ENCODE measurements at regions not wholly inside any gene's neighbourhood (a gene's known extent, or its start where the extent isn't known, plus 50 kb on each side); places are given as distances from the start of the nearest gene placed in this dataset.
"Not testable (repeated sequence)": the region's sequence is repeated elsewhere in the genome, so short reads cannot be mapped to it uniquely, and the experiment has no call there.

- DNase-seq (ENCODE audit: low read depth in 2 of 2): no peak
These were observed 316.2 kb upstream of the NOX3 start for GRCh38 chr6:155771822-155772221.

DNA sequence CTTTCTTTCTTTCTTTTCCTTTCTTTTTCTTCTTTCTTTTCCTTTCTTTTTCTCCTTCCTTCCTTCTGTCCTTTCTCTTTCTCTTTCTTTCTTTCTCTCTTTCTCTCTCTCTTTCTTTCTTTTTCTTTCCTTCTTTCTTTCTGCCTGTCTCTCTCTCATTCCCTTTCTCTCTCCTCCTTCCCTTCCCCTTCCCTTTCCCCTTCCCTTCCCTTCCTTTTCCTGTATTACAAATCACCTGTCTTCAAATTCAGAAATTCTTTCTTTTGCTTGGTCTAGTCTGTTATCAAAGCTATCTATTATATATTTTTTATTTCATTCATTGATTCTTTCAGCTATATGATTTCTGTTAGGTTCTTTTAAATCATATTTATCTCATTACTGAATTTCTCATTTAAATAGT is 315.2 kb upstream of the NOX3 start:
- DNase-seq (ENCODE audit: low read depth in 2 of 2): no peak

- DNase-seq (ENCODE audit: low read depth in 2 of 2): no peak
These were observed 314.7 kb upstream of the NOX3 start for GRCh38 chr6:155770313-155770712.

GRCh38 chr6:155765275-155766194 is 309.9 kb upstream of the NOX3 start:
- DNase-seq (ENCODE audit: low read depth in 2 of 2): no peak

GRCh38 chr6:155762649-155763048 is 307.0 kb upstream of the NOX3 start:
- DNase-seq (ENCODE audit: low read depth in 2 of 2): no peak

DNA sequence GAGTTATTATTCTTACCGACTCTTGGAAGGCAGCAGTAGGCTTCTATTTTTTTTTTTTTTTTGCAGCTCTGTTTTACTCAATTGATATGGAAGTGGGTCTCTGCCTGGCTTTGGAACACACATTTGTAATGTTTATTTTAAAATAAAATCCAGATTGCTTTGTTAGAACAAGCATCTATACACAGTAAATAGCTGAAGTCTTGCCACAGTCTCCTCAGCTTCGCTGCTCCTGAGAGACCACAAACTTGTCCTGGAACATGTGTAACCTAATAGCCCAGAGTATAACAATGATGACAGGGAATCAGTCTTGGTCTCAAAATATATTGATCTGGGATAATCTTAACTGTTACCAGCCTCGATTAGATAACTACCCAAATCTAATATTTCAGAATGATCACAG is 299.8 kb upstream of the NOX3 start:
- no peak for DNase-seq (ENCODE audit: low read depth in 2 of 2)

- not testable (repeated sequence) for DNase-seq (ENCODE audit: low read depth in 2 of 2)
These were observed 293.1 kb upstream of the NOX3 start for GRCh38 chr6:155748778-155749177.

DNA sequence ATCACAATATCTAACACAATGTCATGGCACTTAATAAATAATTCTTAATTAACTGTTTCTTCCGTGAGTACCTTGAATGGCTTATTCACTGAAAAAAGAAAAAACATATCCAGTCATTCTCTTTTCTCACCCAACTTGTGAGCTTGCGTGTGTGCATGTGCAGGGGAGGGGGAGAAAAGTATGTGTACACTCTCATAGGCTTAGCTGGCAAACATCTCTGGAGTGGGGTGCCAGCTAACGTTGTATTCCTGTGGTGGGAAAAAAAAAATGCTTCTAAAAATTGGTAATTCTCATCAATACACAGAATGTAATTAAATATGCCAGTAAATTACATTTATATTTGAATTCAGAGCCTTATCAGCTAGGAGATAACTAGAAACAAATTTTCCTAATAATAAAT is 291.9 kb upstream of the NOX3 start:
- DNase-seq (ENCODE audit: low read depth in 2 of 2): no peak

DNA sequence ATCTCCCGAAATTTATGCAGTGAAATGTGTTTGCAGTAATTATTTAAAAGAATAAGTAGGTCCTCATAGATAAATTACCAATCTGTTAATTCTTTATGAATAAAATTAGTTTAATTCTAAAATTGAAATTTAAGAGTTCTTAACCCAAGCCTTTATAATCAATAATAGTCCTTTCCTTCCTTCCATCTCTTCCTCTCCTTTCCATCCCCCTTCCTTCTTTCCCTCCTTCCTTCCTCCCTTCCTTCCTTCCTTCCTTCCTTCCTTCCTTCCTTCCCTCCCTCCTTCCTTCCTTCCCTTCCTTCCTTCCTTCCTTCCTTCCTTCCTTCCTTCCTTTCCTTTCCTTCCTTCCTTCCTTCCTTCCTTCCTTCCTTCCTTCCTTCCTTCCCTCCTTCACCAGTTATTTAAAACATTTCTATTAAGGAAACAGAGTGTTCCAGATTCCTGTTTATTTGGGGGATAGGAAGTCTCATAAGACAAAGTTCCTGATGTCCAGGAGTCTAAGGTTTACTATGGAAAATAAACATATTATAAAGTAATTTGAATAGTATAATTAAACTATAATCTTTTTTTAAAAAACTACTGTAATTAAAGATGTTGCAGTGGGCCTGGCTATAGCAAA is 285.3 kb upstream of the NOX3 start:
- no peak for DNase-seq (ENCODE audit: low read depth in 2 of 2)

DNA sequence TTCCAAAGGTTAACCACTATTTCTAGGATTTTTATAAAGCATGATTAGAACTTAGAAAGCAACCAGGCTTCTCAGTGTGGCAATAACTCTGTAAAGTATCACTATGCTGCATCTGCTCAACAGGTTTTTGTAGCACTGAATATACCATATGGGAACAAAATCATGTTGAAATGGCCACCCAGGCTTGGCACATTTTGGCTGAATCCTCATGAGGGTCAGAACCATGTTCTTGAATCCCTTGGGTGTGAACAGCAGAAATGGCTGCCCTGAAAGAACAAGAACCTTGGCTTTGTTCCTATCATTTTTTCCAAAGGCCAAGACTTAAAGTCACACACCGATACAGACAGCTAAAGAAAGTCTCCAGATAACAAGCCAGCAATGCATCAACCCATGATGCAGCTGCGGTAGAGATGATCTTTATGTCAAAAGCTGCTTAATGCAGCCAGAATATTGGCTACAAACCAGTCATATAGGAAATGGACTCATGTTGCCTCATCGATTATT is 283.0 kb upstream of the NOX3 start:
- DNase-seq (ENCODE audit: low read depth in 2 of 2): no peak

DNA sequence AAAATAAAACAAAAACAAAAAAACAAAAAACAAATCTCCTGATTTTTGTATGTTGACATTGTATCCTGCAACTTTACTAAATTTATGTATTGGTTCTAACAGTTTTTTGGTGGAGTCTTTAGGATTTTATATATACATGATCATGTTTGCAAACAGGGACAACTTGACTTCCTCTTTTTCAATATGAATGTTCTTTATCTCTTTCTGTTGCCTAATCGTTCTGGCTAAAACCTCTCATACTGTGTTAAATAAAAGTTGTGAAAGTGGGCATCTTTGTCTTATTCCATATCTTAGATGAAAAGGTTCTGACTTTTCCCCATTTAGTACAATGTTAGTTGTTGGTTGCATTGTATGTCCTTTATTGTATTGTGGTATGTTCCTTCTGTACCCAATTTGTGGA is 261.7 kb upstream of the NOX3 start:
- DNase-seq (ENCODE audit: low read depth in 2 of 2): no peak

DNA sequence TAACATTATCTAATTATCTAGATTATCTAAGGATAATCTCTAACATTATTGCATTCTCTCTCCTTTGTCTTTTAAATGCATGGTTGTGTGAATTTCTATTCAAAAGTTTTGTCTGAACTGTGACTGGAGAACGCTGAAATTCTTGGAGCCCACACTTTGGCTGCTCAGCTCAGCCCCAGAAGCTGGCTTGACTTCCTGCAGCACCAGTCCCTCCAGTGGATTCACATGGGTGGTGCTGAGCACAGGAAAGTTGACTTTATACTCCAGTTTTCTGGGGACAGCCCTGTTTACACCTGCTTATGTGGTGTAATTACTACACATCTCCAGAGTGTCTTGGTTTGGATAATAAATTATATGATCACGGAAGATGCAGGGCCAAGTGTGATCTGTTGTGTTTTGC is 255.1 kb upstream of the NOX3 start:
- no peak for DNase-seq (ENCODE audit: low read depth in 2 of 2)

GRCh38 chr6:155709262-155709661 is 253.6 kb upstream of the NOX3 start:
- DNase-seq (ENCODE audit: low read depth in 2 of 2): no peak

DNA sequence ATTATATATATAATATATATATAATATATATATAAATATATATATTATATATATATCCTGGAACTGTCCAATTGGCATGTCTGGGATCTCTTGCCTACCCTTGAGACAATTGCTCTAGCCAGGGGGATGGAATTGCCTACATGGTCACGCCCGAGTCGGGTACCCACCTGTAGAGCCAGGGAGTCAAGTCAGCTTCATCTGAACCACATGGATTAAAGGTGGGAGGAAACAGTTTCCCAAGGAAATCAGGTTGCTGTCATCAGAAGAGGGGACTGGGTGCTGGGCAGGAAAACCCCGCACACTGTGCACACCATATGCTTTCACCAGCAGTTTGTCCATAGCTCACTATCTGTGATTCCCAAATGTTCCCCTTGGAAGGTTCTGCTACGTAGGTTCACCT is 252.5 kb upstream of the NOX3 start:
- DNase-seq (ENCODE audit: low read depth in 2 of 2): no peak

DNA sequence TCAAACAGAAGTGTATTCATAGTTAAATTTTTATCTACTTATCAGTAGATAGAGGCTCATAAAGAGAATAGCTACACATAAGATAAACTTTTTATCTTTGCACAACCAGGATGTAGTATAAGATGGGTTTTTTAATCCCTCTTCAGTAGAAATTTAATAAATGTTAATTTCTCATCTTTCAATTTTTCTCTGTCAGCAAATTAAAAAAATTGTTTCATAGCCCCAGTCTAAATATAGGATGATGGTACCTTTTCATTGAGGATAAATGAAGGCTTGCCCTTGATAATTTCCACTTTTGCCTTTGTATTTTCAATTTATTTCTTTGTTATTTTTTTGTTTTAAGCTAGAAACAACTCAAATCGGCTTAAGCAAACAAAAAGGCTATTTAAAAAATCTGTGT is 251.2 kb upstream of the NOX3 start:
- no peak for DNase-seq (ENCODE audit: low read depth in 2 of 2)

DNA sequence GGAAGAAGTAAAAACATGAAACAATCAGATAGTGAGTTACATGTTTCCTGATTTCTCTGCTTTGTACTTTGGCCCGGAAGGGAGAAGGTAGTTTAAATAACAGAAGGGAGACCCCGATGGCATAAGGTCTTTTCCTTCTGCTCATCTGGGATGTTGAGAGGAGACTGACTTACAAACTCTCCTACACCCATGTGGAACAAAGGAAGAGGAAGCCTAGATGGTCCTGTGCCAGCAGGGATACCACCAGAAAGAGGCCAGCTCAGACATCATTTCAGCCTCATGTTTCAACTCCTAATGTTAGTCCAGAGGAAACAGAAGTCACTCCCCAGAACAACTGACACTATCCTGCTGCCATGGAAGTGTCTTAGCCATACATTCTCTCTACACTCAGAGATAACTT is 250.7 kb upstream of the NOX3 start:
- DNase-seq (ENCODE audit: low read depth in 2 of 2): no peak

DNA sequence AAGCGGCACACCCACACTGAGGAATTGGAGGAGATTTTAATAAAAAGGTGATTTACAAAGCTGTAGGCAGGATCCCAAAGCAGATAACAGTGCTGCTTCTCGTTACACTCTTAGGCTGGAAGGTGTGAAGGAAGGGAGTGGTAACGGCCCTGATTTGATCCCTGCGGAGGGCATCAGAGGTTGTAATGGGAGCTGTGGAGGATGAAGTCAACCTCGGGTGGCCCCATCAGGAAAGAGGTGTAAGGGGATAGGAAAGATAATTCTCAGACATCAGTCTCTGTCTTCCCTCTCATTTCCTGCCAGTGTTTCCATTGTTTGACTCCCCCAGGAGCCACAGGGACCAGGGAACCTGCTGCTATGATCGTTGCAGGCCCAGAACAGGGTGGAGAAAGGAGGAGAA is 245.7 kb upstream of the NOX3 start:
- no peak for DNase-seq (ENCODE audit: low read depth in 2 of 2)

GRCh38 chr6:155695495-155695894 is 239.9 kb upstream of the NOX3 start:
- DNase-seq (ENCODE audit: low read depth in 2 of 2): no peak

DNA sequence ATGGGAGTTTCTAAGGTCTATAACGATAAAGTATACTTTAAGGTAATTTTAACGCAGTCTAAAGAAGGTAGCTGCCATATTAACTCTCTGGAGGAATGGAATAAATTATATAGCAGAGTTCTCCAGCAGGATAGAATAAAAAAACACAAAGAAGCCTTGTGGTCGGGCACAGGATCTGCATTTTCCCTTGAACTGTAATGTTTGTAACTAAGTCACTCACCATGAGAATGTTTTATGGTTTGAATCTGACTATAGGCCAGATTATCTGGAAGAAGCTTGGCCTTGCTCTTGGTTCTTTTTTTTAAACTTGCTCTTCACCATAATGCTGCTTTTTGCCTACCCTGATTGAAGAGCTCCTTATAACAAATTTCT is 238.8 kb upstream of the NOX3 start:
- no peak for DNase-seq (ENCODE audit: low read depth in 2 of 2)

GRCh38 chr6:155693573-155694418 is 238.2 kb upstream of the NOX3 start:
- DNase-seq (ENCODE audit: low read depth in 2 of 2): no peak

- no peak for DNase-seq (ENCODE audit: low read depth in 2 of 2)
These were observed 235.2 kb upstream of the NOX3 start for GRCh38 chr6:155690820-155691219.

DNA sequence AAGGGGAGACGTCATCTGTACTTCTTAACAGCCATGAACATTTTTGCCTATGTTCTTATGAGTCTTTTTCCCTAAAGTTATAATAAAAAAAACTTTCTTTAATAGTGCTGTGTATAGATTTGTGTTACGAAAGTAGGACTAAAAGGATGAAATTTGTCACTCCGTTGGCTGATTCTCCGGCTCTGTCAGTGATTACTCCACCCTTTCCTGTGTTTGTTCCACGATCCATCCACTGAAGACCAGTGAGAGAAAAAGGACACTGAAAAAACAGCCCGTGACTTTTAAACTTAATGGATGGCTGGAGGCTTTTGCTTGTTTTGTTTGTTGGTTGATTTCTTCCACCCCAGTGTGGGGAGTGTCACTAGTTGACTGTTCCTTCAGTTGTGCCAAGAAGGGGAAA is 232.0 kb upstream of the NOX3 start:
- no peak for DNase-seq (ENCODE audit: low read depth in 2 of 2)
